IMR-90 (cell line): ENCODE measurements at regions not wholly inside any gene's neighbourhood (a gene's known extent, or its start where the extent isn't known, plus 50 kb on each side); places are given as distances from the start of the nearest gene placed in this dataset.

Source experiments
- ATAC-seq: fragments of 200-7000 bp; cut with Tn5 transposase; 2 replicates; pipeline ENCODE4 v1.9.1; 2020; ENCODE audit warnings: low read depth, mild to moderate bottlenecking, moderate library complexity
- BruUV-seq: library from RNA; stranded (reverse); fragments of 400-500 nt; replicated peaks from 2 replicates; lab custom pipeline; 2021; lab: Mats Ljungman, UMichigan
- CTCF ChIA-PET: fragments of 300-600 bp; formaldehyde crosslinking; extraction: SDS; loops from one replicate; lab custom pipeline; 2021; ENCODE audit warnings: antibody characterized with exemption; lab: Yijun Ruan, JAX
- POLR2A ChIA-PET: fragments of 300-600 bp; sonication (Branson Sonifier 250); formaldehyde crosslinking; loops from one replicate; lab custom pipeline; 2022; ENCODE audit warnings: antibody characterized with exemption; ENCODE audit not compliant: unreplicated experiment; lab: Charles Lee
- DNase-seq: peaks from one replicate; pipeline ENCODE4 v3.0.0; 2013
- H2AFZ ChIP-seq: replicated peaks from 2 replicates; pipeline ENCODE3; 2013; ENCODE audit warnings: low read length, mild to moderate bottlenecking; ENCODE audit not compliant: poor library complexity
- H2AK5ac ChIP-seq: 2 replicates; pipeline ENCODE4 v1.6.1; 2013; ENCODE audit warnings: low read depth, low read length, inconsistent platforms
- H2AK9ac ChIP-seq: replicated peaks from 2 replicates; pipeline ENCODE3; 2013; ENCODE audit warnings: mild to moderate bottlenecking, low read depth, low read length, moderate library complexity; ENCODE audit not compliant: poor library complexity
- H2BK120ac ChIP-seq: 2 replicates; pipeline ENCODE4 v1.6.1; 2013; ENCODE audit warnings: low read depth, low read length, inconsistent platforms
- H2BK15ac ChIP-seq: 3 replicates; pipeline ENCODE4 v1.6.1; 2013; ENCODE audit warnings: low read depth, low read length, inconsistent platforms
- H2BK20ac ChIP-seq: 2 replicates; pipeline ENCODE4 v1.6.1; 2013; ENCODE audit warnings: low read depth, mild to moderate bottlenecking, inconsistent platforms, low read length, moderate library complexity
- H2BK5ac ChIP-seq: 2 replicates; pipeline ENCODE4 v1.6.1; 2013; ENCODE audit warnings: mild to moderate bottlenecking, low read depth, low read length, inconsistent platforms; ENCODE audit not compliant: poor library complexity, severe bottlenecking
- H3K14ac ChIP-seq: replicated peaks from 2 replicates; pipeline ENCODE4 v1.6.1; 2013; ENCODE audit warnings: low read depth, low read length, inconsistent platforms
- H3K18ac ChIP-seq: 2 replicates; pipeline ENCODE4 v1.6.1; 2013; ENCODE audit warnings: low read depth, low read length, control low read depth
- H3K23ac ChIP-seq: 2 replicates; pipeline ENCODE4 v1.6.1; 2013; ENCODE audit warnings: low read depth, low read length, inconsistent platforms
- H3K27ac ChIP-seq: 2 replicates; pipeline ENCODE4 v1.5.1; 2013; ENCODE audit warnings: mild to moderate bottlenecking, control low read depth, low read length; ENCODE audit not compliant: insufficient read depth
- H3K27me3 ChIP-seq: 2 replicates; pipeline ENCODE4 v1.6.1; 2013; ENCODE audit warnings: low read length; ENCODE audit not compliant: control insufficient read depth, insufficient read depth
- H3K36me3 ChIP-seq: 2 replicates; pipeline ENCODE4 v1.6.1; 2013; ENCODE audit warnings: low read length, mixed read lengths; ENCODE audit not compliant: control insufficient read depth, insufficient read depth
- H3K4ac ChIP-seq: 2 replicates; pipeline ENCODE4 v1.6.1; 2013; ENCODE audit warnings: low read depth, low read length, inconsistent platforms
- H3K4me1 ChIP-seq: 2 replicates; pipeline ENCODE4 v1.6.1; 2013; ENCODE audit warnings: low read length, mixed read lengths; ENCODE audit not compliant: control insufficient read depth, insufficient read depth
- H3K4me2 ChIP-seq: 2 replicates; pipeline ENCODE4 v1.6.1; 2013; ENCODE audit warnings: low read depth, mild to moderate bottlenecking, control low read depth, low read length, moderate library complexity
- H3K4me3 ChIP-seq: 2 replicates; pipeline ENCODE4 v1.5.1; 2013; ENCODE audit warnings: low read depth, mild to moderate bottlenecking, control low read depth, low read length, moderate library complexity; ENCODE audit not compliant: insufficient read depth
- H3K56ac ChIP-seq: 2 replicates; pipeline ENCODE4 v1.6.1; 2013; ENCODE audit warnings: low read length, inconsistent platforms; ENCODE audit not compliant: insufficient read depth; ENCODE audit errors: extremely low read depth
- H3K79me1 ChIP-seq, 2 experiments: 2 replicates each; pipeline ENCODE4 v1.6.1; 2013; ENCODE audit warnings: low read length in 2 of 2, inconsistent platforms in 1 of 2, low read depth in 1 of 2
- H3K9ac ChIP-seq: 2 replicates; pipeline ENCODE4 v1.6.1; 2013; ENCODE audit warnings: low read depth, low read length, control low read depth
- H3K9me1 ChIP-seq: 2 replicates; pipeline ENCODE4 v1.6.1; 2013; ENCODE audit warnings: low read length, inconsistent platforms; ENCODE audit not compliant: insufficient read depth
- H3K9me3 ChIP-seq: 2 replicates; pipeline ENCODE4 v1.6.1; 2013; ENCODE audit warnings: low read length; ENCODE audit not compliant: control insufficient read depth, insufficient read depth
- H4K20me1 ChIP-seq: 2 replicates; pipeline ENCODE4 v1.6.1; 2013; ENCODE audit warnings: low read length, inconsistent platforms; ENCODE audit not compliant: insufficient read depth
- H4K5ac ChIP-seq: 2 replicates; pipeline ENCODE4 v1.6.1; 2013; ENCODE audit warnings: mild to moderate bottlenecking, low read depth, low read length, control low read depth
- H4K8ac ChIP-seq, 2 experiments: 2 replicates each; pipeline ENCODE4 v1.6.1; 2013; ENCODE audit warnings: low read depth in 2 of 2, low read length in 2 of 2, control low read depth in 1 of 2, inconsistent platforms in 1 of 2
- H4K91ac ChIP-seq: 2 replicates; pipeline ENCODE4 v1.6.1; 2013; ENCODE audit warnings: low read depth, low read length, inconsistent platforms; ENCODE audit not compliant: insufficient read depth
- WGBS, 2 experiments: methylation state at CpG; one replicate each; pipeline versions ENCODE4 v1.1.5 to v1.1.7; 2013; ENCODE audit warnings: missing lambda C conversion rate in 2 of 2; ENCODE audit not compliant: insufficient read length in 1 of 2; ENCODE audit errors: extremely low coverage in 2 of 2; 5-methylcytosine and 5-hydroxymethylcytosine counted together
- dilution Hi-C: fragments of 300-500 bp; cut with HindIII; formaldehyde crosslinking; loops from one replicate; pipeline ENCODE4 v1.14.3; 2018; ENCODE audit warnings: low sequenced_read_pairs; ENCODE audit not compliant: unreplicated experiment
- in situ Hi-C: fragments of 300-500 bp; cut with MboI; formaldehyde crosslinking; loops from 3 replicates; pipeline ENCODE4 v1.14.3; 2019; ENCODE audit warnings: low sequenced_read_pairs, inconsistent platforms, mixed read lengths
- intact Hi-C: fragments of 100-400 bp; cut with micrococcal nuclease; formaldehyde crosslinking; loops from 2 replicates; pipeline ENCODE4 v1.10.0; 2022
- TF ChIP-seq, protein P1 (sequence below): conservative IDR thresholded peaks from 2 replicates; pipeline ENCODE4 v1.5.1; 2012; ENCODE audit warnings: mild to moderate bottlenecking, low read depth, low read length, improper control_type of control experiment

DNA sequence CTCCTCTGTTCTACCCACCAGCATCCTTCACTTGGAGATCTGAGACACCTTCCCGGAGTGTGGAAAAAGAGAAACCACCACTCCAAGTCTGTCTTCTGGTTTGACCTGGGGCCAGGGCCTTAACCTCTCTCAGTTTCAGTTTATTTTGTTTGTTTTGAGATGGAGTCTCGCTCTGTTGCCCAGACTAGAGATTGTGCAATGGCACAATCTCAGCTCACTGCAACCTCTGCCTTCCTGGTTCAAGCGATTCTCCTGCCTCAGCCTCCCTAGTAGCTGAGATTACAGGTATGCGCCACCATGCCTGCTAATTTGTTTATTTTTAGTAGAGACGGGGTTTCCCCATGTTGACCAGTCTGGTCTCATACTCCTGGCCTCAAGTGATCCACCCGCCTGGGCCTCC, 271.1 kb upstream of the TNRC6C start:
- Histone ChIP-seq H4K5ac (no peak overlapping the region), H3K27ac (no peak overlapping the region), H3K4me3 (no peak overlapping the region), H3K27me3 (peaks cover 22% of the 10 kb centered on the region), H2BK5ac (no peak overlapping the region), H3K4ac (no peak overlapping the region), H3K79me1 (no peaks in the 10 kb centered on the region), H3K56ac (no peak overlapping the region), H3K36me3 (no peaks in the 10 kb centered on the region), H2AK9ac (no peak overlapping the region), H4K20me1 (no peaks in the 10 kb centered on the region), H2BK120ac (no peak overlapping the region), H3K18ac (no peak overlapping the region), H2AFZ (no peak overlapping the region), H3K9ac (no peak overlapping the region), H3K9me1 (no peaks in the 10 kb centered on the region), H4K8ac (no peak overlapping the region), H3K14ac (no peak overlapping the region), H2BK15ac (no peak overlapping the region), H3K23ac (no peak overlapping the region), H3K9me3 (no peaks in the 10 kb centered on the region), H2AK5ac (no peak overlapping the region), H4K91ac (no peak overlapping the region), H3K4me2 (no peak overlapping the region), H3K4me1 (no peaks in the 10 kb centered on the region), H2BK20ac (no peak overlapping the region)
- ChIA-PET POLR2A (no interaction called here), CTCF (no interaction called here)
- in situ Hi-C loops, result no loop called here
- dilution Hi-C loops, result no loop called here
- TF ChIP-seq, protein P1, sequence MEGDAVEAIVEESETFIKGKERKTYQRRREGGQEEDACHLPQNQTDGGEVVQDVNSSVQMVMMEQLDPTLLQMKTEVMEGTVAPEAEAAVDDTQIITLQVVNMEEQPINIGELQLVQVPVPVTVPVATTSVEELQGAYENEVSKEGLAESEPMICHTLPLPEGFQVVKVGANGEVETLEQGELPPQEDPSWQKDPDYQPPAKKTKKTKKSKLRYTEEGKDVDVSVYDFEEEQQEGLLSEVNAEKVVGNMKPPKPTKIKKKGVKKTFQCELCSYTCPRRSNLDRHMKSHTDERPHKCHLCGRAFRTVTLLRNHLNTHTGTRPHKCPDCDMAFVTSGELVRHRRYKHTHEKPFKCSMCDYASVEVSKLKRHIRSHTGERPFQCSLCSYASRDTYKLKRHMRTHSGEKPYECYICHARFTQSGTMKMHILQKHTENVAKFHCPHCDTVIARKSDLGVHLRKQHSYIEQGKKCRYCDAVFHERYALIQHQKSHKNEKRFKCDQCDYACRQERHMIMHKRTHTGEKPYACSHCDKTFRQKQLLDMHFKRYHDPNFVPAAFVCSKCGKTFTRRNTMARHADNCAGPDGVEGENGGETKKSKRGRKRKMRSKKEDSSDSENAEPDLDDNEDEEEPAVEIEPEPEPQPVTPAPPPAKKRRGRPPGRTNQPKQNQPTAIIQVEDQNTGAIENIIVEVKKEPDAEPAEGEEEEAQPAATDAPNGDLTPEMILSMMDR, result no peak
- intact Hi-C loops, result no loop called here
- WGBS, 2 experiments, result 83% methylated on average over 1 of the region's 6 CpGs; no CpG with 5 or more reads in 1 of the 2 experiments
- BruUV-seq, result no TSS peak
- no peak for ATAC-seq
- no peak for DNase-seq
